LNCAP (cell line): ENCODE measurements at regions not wholly inside any gene's neighbourhood (a gene's known extent, or its start where the extent isn't known, plus 50 kb on each side); places are given as distances from the start of the nearest gene placed in this dataset.

Experiments
- CTCF ChIP-seq: fragments of 450-650 bp; IDR thresholded peaks from 2 replicates; pipeline ENCODE4 v1.5.1; 2017; ENCODE audit warnings: mild to moderate bottlenecking

GRCh38 chr11:31865606-31866300 is 54.6 kb upstream of the PAX6 start:
- TF ChIP-seq CTCF, result no peak

- no peak for TF ChIP-seq CTCF
Measured at GRCh38 chr11:31863170-31863832, 52.2 kb upstream of the PAX6 start.

GRCh38 chr11:31861011-31861410 is 49.9 kb upstream of the PAX6 start:
- TF ChIP-seq CTCF, result no peak
